Spleen (tissue), 7 donors: ENCODE measurements at regions not wholly inside any gene's neighbourhood (a gene's known extent, or its start where the extent isn't known, plus 50 kb on each side); places are given as distances from the start of the nearest gene placed in this dataset.

ENCODE experiments used
- CTCF ChIP-seq, 11 experiments: fragments of 200-600 bp in 7 of 11; fragments of 450-650 bp in 4 of 11; sonication (generic) in 4 of 11; IDR thresholded peaks in 8 of 11; conservative IDR thresholded peaks in 3 of 11; 1 replicate in 7 of 11; 2 replicates in 4 of 11; pipeline versions ENCODE4 v1.4.0 to v1.8.0; 2016 to 2021; ENCODE audit warnings: antibody characterized with exemption in 11 of 11, inconsistent platforms in 4 of 11, mild to moderate bottlenecking in 1 of 11
- POLR2A ChIP-seq, 3 donors: fragments of 450-650 bp; IDR thresholded peaks; one replicate each; pipeline ENCODE4 v1.5.1; 2017; ENCODE audit warnings: antibody characterized with exemption in 3 of 3, mild to moderate bottlenecking in 1 of 3
- donor health status: DM: no; HTN: no; CAD: no; lungs with moderate emphysema.
- donor health status: DM: no; HTN: no; CAD: no.
- donor health status: DM: no; HTN: no; CAD: no.

GRCh38 chr22:35183917-35184316, 73.4 kb upstream of the HMGXB4 start:
- TF ChIP-seq CTCF (IDR thresholded peaks at IDR 0.05 in 8 of 11, conservative IDR thresholded peaks at IDR 0.05 in 3 of 11) (no peak), POLR2A (IDR thresholded peaks at IDR 0.05) (no peak)
